ENCODE measurements at regions not wholly inside any gene's neighbourhood (a gene's known extent, or its start where the extent isn't known, plus 50 kb on each side); places are given as distances from the start of the nearest gene placed in this dataset.

DNA sequence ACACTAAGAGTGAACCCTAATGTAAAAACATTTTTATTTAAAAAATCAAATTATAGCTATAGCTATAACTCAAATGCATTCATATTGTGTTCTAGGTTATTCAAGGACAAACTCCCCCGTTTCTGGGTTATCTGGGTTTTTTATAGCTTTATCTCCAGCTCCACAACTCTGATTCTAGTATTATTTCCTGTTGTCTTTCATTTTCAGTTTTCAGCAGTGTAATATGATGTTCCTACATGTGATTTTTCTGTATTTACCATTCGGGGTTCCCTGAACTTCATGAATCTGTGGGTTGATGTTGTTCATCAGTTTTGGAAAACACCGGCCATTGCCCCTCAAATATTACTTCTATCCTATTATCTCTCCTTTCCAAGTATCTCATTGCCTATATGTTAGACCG lies 221.9 kb upstream of the FOXN3 start:
- TF ChIP-seq, protein P1, sequence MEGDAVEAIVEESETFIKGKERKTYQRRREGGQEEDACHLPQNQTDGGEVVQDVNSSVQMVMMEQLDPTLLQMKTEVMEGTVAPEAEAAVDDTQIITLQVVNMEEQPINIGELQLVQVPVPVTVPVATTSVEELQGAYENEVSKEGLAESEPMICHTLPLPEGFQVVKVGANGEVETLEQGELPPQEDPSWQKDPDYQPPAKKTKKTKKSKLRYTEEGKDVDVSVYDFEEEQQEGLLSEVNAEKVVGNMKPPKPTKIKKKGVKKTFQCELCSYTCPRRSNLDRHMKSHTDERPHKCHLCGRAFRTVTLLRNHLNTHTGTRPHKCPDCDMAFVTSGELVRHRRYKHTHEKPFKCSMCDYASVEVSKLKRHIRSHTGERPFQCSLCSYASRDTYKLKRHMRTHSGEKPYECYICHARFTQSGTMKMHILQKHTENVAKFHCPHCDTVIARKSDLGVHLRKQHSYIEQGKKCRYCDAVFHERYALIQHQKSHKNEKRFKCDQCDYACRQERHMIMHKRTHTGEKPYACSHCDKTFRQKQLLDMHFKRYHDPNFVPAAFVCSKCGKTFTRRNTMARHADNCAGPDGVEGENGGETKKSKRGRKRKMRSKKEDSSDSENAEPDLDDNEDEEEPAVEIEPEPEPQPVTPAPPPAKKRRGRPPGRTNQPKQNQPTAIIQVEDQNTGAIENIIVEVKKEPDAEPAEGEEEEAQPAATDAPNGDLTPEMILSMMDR (IDR thresholded peaks at IDR 0.05): no peak
- TF ChIP-seq, protein P2, sequence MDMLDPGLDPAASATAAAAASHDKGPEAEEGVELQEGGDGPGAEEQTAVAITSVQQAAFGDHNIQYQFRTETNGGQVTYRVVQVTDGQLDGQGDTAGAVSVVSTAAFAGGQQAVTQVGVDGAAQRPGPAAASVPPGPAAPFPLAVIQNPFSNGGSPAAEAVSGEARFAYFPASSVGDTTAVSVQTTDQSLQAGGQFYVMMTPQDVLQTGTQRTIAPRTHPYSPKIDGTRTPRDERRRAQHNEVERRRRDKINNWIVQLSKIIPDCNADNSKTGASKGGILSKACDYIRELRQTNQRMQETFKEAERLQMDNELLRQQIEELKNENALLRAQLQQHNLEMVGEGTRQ (IDR thresholded peaks at IDR 0.05; ENCODE audit: borderline replicate concordance, low read depth, low read length): no peak
